ENCODE measurements at regions not wholly inside any gene's neighbourhood (a gene's known extent, or its start where the extent isn't known, plus 50 kb on each side); places are given as distances from the start of the nearest gene placed in this dataset.

DNA sequence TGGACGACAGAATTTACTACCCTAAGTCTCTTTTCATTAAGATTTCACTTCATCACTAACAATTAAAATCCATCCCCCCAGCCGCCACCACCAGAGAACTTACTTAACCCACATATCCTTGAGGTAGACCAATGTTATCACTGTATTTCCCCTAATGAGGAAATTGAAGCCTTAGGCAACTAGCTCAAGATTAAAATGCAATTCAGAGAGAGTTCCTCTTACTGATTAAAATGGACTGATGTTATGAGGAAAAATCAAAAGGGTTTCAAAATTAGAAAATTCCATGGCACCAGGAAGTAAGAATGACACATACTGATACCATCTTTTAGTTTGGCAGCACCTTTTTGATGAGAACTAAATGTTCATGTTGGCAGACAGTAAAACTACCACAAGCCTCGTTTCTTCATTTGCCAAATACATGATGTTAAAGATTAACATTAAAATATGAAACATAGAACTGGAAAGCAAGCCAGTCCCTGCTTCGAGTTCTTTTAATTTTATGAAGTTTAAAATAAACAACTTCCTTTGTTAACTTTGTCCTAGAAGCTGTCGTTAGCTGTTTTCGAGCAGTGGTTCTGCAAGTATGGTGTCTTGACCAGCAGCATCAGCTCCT lies 69.3 kb upstream of the CCDC160 start:
- Mint-ChIP-seq H3K27ac (no peak overlapping the region), H3K36me3 (peaks cover 23 to 24% of the 10 kb centered on the region in 2 donors), H3K9me3 (peaks cover 0 to 4% of the 10 kb centered on the region in 2 donors)
- no peak for DNase-seq (ENCODE audit: low spot score in 2 of 2)
- no peak for ATAC-seq

DNA sequence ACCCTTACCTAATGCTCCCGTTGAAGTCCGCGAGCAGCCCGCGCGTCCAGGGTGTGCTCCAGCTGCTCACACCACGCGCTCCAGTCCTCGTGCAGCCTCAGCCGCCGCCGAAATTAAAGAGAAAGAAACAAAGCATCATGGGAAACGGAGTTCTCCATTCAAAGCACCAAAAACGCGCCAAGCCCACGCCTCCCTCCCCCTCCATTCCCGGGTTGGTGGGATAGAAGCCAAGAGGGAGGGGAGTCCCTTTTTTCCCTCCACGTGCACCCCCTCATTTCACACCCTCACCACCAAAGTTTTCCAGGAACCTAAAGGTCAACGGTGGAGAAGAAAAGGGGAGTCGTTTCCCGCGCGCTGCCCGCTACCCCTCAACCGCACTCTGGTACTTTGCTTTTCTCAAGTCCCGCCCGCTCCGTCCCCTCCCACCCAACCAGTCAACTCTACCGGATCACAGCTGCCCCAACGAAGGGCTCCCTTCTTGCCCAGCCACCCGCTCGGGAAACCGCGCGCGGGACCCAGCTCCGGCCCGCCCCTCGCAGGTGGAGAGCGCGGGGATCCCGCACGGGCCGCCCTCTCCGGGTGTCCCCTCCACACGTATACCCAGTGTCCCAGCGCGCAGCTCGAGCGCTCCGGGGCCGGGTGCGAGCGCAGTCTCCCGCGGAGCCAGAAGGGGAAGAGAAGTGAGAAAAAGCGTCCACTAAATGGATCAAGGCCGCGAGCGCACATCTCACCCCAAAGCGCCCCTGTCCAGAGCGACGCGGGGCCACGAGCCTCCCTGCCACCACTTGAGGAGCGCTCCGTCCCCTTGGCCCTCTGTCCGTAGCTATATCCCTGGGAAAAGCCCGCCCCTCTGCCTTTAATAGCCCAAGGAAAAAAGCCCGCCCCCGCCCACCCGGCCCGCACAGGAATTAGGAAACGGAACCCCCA lies 65.1 kb upstream of the CCDC160 start:
- Mint-ChIP-seq H3K27ac (peak overlapping the region; percentile 70 to 88), H3K9me3 (peaks cover 0 to 4% of the 10 kb centered on the region in 2 donors)
- peak; percentile 67 to 75 for ATAC-seq

DNA sequence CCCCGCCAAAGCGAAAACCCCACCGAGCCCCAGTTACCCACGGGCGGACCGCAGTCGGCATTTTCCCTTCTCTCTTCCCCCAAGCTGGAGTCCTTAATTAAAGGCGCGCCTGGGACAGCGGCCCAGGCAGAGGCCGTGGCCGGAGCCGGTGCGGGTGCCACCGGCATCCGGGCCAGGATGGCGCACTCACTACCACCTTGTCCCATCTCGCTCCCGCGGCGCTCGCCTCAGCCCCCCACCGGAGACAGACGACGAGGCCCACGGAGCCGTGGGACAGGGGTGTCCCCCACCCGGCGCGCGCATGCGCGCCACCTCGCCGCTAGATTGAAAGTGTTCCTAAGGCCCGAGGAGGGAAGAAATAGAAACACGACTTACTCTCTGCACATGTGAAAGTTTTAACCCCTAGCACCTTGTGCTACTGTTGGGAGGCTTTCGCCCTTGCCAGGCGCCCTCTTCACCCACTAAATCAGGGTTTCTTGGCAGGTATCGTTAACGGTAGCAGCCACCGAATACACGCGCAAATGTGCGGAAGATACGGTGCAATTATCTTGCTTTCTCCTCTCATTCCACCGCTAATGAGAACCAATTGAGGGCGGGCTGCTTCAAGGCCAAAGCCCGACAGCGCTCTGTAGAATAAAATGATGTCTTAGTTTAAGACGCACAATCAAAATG lies 64.3 kb upstream of the CCDC160 start:
- peaks cover 24 to 33% of the 10 kb centered on the region in 2 donors for H3K36me3 Mint-ChIP-seq
- H3K9me3 Mint-ChIP-seq, result peaks cover 0 to 4% of the 10 kb centered on the region in 2 donors
- DNase-seq (ENCODE audit: low spot score in 2 of 2) (peak in 1 of 2 donors; percentile 56), ATAC-seq (peak; percentile 44 to 65)
- peak overlapping the region; percentile 88 to 90 for H3K27ac Mint-ChIP-seq

More for the DNA sequence above, 65.1 kb upstream of the CCDC160 start:
- DNase-seq (ENCODE audit: low spot score in 2 of 2), result peak; percentile 28 to 59
- H3K36me3 Mint-ChIP-seq, result peaks cover 24 to 33% of the 10 kb centered on the region in 2 donors

DNA sequence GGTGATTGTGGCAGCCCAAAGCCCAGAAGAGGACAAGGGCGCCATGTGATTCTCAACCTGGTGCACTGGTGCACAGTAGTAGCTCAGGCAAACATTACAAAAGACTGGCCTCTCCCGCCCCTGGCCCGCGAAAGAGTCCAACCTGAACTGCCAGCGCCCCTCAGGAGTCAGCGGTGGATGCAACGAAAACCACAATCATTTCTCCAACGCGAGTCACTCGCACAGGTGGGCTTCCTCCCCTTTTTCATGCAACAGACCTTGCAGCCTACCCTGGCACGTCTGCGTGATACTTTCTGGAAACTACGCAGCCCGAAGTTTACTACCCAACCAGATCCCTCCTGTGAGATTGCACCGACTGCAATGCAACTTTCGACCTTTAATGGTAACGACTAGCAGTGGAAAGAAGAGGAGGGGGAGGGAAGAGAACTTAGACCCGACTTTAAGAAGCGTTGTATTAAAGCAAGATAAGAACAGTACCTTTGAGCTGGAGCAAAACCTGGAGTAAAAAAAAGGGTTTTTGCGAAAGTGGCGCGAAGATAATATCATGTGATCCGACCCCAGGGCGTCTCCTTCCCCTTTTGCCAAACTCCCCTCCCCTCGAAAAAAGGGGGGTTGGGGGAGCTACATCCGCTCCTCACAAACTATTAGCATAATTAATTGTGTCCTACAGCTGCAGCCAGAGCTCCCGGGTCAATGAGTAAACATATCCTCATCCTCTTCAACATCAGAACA lies 63.3 kb upstream of the CCDC160 start:
- DNase-seq (ENCODE audit: low spot score in 2 of 2) (no peak), ATAC-seq (peak; percentile 31 to 44)
- peak overlapping the region; percentile 57 to 88 for H3K27ac Mint-ChIP-seq
- H3K9me3 Mint-ChIP-seq, result peaks cover 0 to 4% of the 10 kb centered on the region in 2 donors
- peaks cover 24 to 33% of the 10 kb centered on the region in 2 donors for H3K36me3 Mint-ChIP-seq

DNA sequence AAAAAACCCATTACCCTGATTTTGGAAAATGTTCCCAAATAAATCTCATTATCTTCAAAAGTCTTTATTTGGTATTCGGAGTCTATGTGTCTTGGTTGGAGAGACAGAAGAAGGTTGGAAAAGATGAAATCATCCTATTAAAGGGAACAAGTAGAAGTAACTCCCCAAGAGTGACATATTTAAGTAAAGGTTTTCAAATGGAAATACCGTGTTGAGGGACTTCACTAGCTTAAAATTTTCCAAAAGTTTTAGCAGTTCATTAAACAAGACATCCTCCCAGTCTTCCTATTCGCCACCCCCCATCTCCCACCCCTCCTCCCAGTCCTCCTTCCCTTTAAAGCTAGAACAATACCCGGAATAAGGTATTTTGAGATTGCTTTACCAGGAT lies 62.7 kb upstream of the CCDC160 start:
- peaks cover 0 to 4% of the 10 kb centered on the region in 2 donors for H3K9me3 Mint-ChIP-seq
- no peak for DNase-seq (ENCODE audit: low spot score in 2 of 2)
- ATAC-seq, result no peak
- peaks cover 24 to 33% of the 10 kb centered on the region in 2 donors for H3K36me3 Mint-ChIP-seq
- H3K27ac Mint-ChIP-seq, result peak overlapping the region in 1 of 2 donors; percentile 88

DNA sequence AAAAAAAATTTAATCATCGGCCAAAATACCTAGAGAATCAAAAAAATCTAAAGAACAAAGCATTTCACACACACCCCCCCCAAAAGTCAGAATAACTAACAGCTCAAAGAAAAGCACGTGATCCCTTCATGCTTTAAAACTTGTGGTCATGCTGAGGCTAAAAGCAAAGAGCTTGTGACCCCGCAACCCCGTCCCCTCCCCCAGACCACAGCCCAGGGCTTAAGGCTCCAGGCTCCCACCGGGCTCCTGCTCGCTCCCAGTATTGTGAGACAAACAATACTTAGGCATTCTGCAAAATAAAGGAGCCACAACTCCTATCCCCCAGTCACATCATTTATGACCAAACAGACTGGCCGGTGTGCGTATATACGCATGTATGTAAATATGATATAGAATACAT lies 62.1 kb upstream of the CCDC160 start:
- no peak for DNase-seq (ENCODE audit: low spot score in 2 of 2)
- ATAC-seq, result no peak
- peaks cover 0 to 4% of the 10 kb centered on the region in 2 donors for H3K9me3 Mint-ChIP-seq
- peaks cover 20 to 29% of the 10 kb centered on the region in 2 donors for H3K36me3 Mint-ChIP-seq
- H3K27ac Mint-ChIP-seq, result no peak overlapping the region

DNA sequence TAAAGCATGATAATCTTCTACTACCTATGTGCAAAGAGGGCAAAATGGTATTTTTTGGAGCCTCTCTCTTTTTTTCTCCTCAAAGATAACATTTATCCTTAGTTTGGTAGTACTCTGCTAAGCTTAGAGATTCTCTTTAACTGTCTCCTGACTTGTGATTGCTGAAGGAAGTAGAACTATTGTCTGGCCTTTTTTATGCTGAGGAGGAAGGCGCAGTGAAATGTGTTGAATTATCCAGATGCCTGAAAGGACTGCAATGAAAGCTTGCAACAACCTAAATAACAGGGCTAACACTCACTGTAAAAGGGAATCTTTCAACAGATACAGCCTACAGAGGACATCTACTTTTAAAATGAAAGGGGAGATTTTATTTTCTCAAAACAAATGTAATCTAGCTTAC lies 59.5 kb upstream of the CCDC160 start:
- Mint-ChIP-seq H3K36me3 (peaks cover 0 to 11% of the 10 kb centered on the region in 2 donors), H3K9me3 (no peaks in the 10 kb centered on the region), H3K27ac (no peak overlapping the region)
- ATAC-seq (no peak), DNase-seq (ENCODE audit: low spot score in 2 of 2) (no peak)

DNA sequence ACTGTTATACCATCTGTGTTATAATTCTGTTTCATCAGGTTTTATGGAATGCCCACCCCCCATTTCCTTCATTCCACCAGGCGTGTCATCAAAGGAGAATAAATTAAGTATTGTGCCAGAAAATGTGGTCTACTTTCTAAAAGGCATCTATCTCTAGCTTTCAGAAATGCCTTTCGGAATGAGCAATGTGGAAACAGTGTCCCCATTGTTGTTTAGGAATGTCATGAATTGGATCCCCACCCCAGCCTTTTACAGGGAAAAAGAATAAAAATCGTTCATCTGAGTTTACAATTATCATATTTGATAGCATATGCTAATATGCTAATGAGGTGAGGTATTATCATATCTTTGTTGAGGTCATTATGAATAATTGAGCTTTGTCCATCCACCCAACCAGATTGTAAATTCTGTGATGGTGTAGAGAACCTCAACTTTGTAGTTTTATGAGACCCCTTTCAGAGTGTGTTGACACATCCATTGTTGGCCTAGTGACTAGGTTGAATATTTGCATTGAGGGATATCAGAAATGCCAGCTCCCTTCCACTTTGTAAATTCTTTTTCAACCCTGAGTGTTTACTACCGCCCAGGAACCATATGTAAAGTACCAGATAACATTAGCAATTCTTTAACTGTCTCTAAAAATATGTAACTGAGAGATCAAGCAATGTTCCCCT lies 56.2 kb upstream of the CCDC160 start:
- no peak overlapping the region for H3K27ac Mint-ChIP-seq
- DNase-seq (ENCODE audit: low spot score in 2 of 2) (no peak), ATAC-seq (no peak)
- H3K9me3 Mint-ChIP-seq, result no peaks in the 10 kb centered on the region
- H3K36me3 Mint-ChIP-seq, result no peaks in the 10 kb centered on the region

DNA sequence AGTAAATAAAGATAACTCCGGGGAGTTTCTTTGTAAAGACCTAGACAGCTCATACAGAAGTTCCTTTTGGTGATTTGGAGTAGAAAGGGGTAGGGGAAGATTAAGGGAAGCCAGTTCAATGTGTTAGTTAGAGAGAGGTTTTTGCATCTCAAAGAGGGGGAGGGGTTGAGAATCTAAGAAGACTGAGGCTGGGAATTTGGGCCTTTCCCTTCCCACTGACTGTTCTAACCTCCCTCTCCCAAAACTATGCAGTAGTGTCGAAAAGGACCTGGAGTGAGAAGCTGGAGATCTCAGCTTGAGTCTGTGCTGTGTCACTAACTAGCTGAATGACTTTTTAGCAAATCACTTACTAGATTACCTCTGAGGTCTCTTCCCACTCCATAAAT lies 55.7 kb upstream of the CCDC160 start:
- no peak for DNase-seq (ENCODE audit: low spot score in 2 of 2)
- Mint-ChIP-seq H3K9me3 (no peaks in the 10 kb centered on the region), H3K36me3 (no peaks in the 10 kb centered on the region), H3K27ac (no peak overlapping the region)
- ATAC-seq, result no peak

DNA sequence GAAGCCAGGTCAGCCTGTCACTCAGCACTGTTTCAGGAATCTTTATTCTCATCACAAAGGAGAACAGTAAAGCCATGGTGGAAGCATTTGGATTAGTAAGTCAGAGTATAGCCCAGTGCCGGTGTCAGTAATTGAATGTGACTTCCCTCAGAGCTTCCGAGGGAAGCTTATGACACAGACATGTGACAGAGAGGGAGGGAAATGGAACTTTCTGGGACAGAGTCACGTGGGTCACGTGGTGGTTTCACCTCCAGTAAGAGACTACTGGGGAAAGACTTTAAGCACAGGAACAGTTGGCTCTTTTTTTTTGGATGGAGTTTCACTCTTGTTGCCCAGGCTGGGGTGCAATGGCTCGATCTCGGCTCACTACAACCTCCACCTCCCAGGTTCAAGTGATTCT lies 53.3 kb upstream of the CCDC160 start:
- H3K27ac Mint-ChIP-seq, result no peak overlapping the region
- DNase-seq (ENCODE audit: low spot score in 2 of 2) (no peak), ATAC-seq (no peak)
- no peaks in the 10 kb centered on the region for H3K9me3 Mint-ChIP-seq
- no peaks in the 10 kb centered on the region for H3K36me3 Mint-ChIP-seq

DNA sequence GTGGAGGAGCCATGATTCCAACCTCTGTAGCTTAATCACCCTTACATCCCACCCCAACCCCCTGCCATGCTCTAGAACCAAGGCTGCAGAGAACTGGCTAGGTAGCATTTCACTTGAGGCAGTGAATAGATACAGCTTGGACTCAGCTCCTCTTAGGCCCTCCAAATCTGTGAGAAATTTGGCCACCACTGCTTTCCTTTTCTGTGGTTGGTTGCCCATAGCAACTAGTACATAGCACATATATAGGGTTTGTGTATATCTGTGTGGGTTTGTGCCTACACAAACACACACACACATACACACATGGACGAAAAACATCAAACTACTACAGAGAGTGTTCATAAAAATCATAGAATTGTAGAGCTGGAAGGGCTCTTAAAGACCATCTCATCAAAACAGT lies 52.0 kb upstream of the CCDC160 start:
- Mint-ChIP-seq H3K27ac (no peak overlapping the region), H3K9me3 (no peaks in the 10 kb centered on the region)

DNA sequence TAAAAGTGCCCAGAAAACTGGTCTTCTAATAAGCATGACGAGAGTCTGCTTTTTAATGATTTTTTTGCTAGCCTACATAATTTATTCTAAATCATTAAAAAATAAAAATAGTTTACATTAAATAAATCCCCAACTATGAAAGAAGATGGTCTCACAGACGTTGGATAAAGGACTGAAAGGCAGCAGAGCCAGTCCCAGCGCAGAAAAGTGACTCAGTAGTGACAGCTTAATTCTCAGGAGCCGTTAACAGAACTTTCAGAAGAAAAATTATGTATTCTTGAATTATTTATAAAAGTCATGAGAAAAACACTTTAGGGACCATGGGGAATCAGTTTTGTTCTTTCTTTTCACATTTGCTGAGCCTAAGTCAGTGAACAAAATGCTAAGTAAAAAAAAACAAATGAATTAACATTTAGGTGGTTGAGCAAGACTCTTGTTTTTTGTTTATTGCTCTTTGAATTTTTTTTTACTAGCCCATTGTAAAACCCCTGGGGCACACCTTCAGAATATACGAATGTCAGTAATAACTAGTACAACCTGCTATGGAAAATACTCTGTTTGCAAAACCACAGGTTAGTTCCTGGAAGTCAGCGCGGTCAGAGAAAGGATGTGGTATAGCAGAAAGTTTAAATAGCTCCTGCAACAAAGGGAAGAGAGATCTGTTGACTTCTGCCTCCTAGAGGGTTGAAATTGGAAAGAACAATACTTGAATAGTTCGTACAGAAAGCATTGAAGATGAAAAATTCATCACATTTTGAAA lies 50.4 kb upstream of the CCDC160 start:
- ATAC-seq, result peak; percentile 95 to 98
- Mint-ChIP-seq H3K27ac (peak overlapping the region; percentile 53 to 87), H3K9me3 (no peaks in the 10 kb centered on the region), H3K36me3 (no peaks in the 10 kb centered on the region)
- peak; percentile 44 to 57 for DNase-seq (ENCODE audit: low spot score in 2 of 2)

More for the DNA sequence above, 52.0 kb upstream of the CCDC160 start:
- DNase-seq (ENCODE audit: low spot score in 2 of 2) (no peak), ATAC-seq (no peak)
- no peaks in the 10 kb centered on the region for H3K36me3 Mint-ChIP-seq

All from activated naive CD4-positive, alpha-beta T cell treated with anti-CD3 and anti-CD28 coated beads, Interleukin-2, amount 50 U/mL, for 72 hours (primary cell).